ENCODE measurements at regions not wholly inside any gene's neighbourhood (a gene's known extent, or its start where the extent isn't known, plus 50 kb on each side); places are given as distances from the start of the nearest gene placed in this dataset.

DNA sequence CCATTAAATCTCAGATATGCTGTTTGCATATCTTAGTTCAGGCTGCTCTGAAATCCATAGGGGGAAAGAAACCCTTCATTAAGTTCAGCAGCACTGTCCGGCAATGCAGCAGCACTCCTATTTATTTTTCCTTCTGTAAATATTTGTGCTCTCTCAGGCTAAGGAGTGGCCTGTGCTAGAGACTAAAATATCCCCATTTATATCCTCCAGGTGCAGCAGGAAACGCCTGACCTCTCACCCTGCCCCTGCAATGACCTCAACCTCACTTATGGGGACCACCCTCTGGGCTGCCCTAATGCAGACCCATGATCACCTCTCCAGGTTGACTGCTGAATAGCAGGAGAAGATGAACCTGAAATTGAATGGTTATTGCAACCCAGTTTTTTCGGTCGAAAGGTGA is 165.0 kb upstream of the ELAC2 start:
- H3K4me1 ChIP-seq (ENCODE audit: control insufficient read depth, insufficient read depth, low read length): peaks cover 16% of the 10 kb centered on the region
- no peaks in the 10 kb centered on the region for H3K27me3 ChIP-seq (ENCODE audit: control insufficient read depth, insufficient read depth, low read length)
- no peak overlapping the region for H3K4me3 ChIP-seq (ENCODE audit: low read length)
- no peaks in the 10 kb centered on the region for H3K36me3 ChIP-seq (ENCODE audit: control insufficient read depth, insufficient read depth, low read length)
- H3K9ac ChIP-seq (ENCODE audit: low read length): no peak overlapping the region
- H3K9me3 ChIP-seq (ENCODE audit: control insufficient read depth, low read length): no peaks in the 10 kb centered on the region

DNA sequence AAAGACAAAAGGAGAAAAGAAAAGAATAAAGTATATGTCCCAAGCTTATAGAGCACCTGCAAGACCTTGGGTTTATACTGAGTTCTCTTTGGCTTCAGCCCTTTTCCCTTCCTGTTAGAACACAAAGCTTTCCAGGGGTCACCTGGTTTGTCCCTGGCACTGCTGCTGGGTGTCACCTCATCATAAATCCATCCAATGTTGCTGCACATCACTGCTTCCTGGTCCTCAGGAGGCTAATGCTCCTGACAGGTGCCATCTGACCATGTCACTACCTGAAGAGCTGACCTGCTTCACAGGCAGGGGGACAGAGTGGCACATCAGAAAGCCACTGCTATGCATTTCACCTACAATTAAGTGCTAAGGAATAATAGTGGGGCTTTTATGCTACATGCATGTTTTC is 164.6 kb upstream of the ELAC2 start:
- no peak overlapping the region for H3K9ac ChIP-seq (ENCODE audit: low read length)
- no peaks in the 10 kb centered on the region for H3K36me3 ChIP-seq (ENCODE audit: control insufficient read depth, insufficient read depth, low read length)
- H3K4me1 ChIP-seq (ENCODE audit: control insufficient read depth, insufficient read depth, low read length): peaks cover 16% of the 10 kb centered on the region
- H3K27me3 ChIP-seq (ENCODE audit: control insufficient read depth, insufficient read depth, low read length): no peaks in the 10 kb centered on the region
- H3K9me3 ChIP-seq (ENCODE audit: control insufficient read depth, low read length): no peaks in the 10 kb centered on the region
- no peak overlapping the region for H3K4me3 ChIP-seq (ENCODE audit: low read length)

DNA sequence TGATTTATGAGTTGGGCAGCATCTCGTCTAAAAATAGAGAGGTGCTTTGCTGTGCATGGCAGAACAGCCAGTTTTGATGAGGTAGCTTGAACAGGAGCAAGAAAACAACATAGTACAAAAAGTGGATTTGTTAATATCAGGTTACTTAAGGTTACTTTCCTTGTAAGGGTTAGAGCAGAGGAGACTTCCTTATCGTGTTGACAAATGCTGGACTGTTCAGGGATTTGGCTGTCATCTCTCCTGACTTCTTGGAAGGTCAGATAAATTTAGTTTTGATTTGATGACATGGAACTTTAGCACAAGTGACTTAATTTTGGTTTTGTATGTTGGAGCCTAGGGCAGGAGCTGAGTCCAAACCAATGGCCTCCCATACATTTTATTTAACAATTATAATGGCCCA is 163.9 kb upstream of the ELAC2 start:
- H3K4me3 ChIP-seq (ENCODE audit: low read length): no peak overlapping the region
- H3K27me3 ChIP-seq (ENCODE audit: control insufficient read depth, insufficient read depth, low read length): no peaks in the 10 kb centered on the region
- peaks cover 16% of the 10 kb centered on the region for H3K4me1 ChIP-seq (ENCODE audit: control insufficient read depth, insufficient read depth, low read length)
- H3K36me3 ChIP-seq (ENCODE audit: control insufficient read depth, insufficient read depth, low read length): no peaks in the 10 kb centered on the region
- H3K9me3 ChIP-seq (ENCODE audit: control insufficient read depth, low read length): no peaks in the 10 kb centered on the region
- no peak overlapping the region for H3K9ac ChIP-seq (ENCODE audit: low read length)

DNA sequence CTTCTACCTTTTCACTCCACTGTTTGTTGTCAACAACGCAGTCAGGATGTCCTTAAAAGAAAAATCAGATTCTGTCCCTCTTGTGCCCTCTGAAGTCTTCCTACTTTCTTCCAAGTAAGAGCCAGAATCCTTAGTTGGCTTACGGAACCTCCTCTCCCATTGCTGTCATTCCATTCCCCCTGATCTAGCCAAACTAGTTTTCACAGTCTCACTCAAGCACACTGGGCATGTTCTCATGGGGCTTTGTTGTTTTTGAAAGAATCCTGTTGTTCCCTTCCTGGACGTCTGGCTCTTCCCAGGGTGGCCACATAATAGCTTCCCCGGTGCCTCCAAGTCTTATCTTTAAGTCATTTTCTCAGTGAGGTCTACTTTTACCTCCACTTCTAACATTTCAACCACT is 158.6 kb upstream of the ELAC2 start:
- H3K9ac ChIP-seq (ENCODE audit: low read length): no peak overlapping the region
- H3K9me3 ChIP-seq (ENCODE audit: control insufficient read depth, low read length): no peaks in the 10 kb centered on the region
- H3K4me3 ChIP-seq (ENCODE audit: low read length): no peak overlapping the region
- no peaks in the 10 kb centered on the region for H3K4me1 ChIP-seq (ENCODE audit: control insufficient read depth, insufficient read depth, low read length)
- no peaks in the 10 kb centered on the region for H3K36me3 ChIP-seq (ENCODE audit: control insufficient read depth, insufficient read depth, low read length)
- no peaks in the 10 kb centered on the region for H3K27me3 ChIP-seq (ENCODE audit: control insufficient read depth, insufficient read depth, low read length)

DNA sequence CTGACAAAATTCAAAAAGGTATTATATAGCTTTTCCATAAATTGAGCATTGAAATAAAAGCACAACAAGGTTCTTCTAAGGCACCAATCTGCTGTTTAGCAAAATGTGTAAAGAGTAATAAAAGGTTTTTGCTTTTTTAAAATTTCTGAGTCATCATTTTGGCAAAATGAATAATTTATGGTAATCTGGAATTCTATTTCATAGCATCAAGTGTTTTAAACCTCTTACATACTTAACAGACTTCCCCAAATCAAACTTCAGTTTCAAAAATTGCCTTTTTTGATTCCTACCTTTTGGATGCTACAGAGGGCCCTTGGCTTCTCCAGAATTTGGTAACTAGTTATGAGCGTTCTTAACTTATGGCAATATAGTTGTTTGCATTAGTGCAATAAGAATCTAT is 154.0 kb upstream of the ELAC2 start:
- Histone ChIP-seq H3K9ac (ENCODE audit: low read length) (no peak overlapping the region), H3K27me3 (ENCODE audit: control insufficient read depth, insufficient read depth, low read length) (no peaks in the 10 kb centered on the region), H3K4me3 (ENCODE audit: low read length) (no peak overlapping the region), H3K4me1 (ENCODE audit: control insufficient read depth, insufficient read depth, low read length) (no peaks in the 10 kb centered on the region), H3K36me3 (ENCODE audit: control insufficient read depth, insufficient read depth, low read length) (no peaks in the 10 kb centered on the region), H3K9me3 (ENCODE audit: control insufficient read depth, low read length) (no peaks in the 10 kb centered on the region)

DNA sequence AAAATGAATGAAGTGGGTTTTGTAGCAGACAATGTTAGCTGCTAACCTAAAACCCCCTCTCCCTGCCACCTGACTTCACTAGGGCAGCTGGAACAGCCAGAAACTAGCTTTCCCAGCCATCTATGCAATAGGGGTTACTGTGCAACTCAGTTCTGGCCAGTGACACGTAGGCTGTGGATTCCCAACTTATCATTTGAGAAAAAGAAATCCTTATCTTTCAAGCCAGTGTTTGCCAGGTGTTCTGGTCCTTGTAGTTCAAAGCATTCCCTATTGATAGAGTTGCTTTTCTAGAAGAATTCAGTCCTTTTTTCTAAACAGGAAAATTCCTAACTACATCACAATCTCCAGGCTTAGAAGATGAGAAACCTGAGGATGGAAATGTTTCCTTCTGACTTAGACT is 144.5 kb upstream of the ELAC2 start:
- H3K9ac ChIP-seq (ENCODE audit: low read length): no peak overlapping the region
- no peaks in the 10 kb centered on the region for H3K9me3 ChIP-seq (ENCODE audit: control insufficient read depth, low read length)
- H3K4me3 ChIP-seq (ENCODE audit: low read length): no peak overlapping the region
- H3K4me1 ChIP-seq (ENCODE audit: control insufficient read depth, insufficient read depth, low read length): no peaks in the 10 kb centered on the region
- H3K27me3 ChIP-seq (ENCODE audit: control insufficient read depth, insufficient read depth, low read length): no peaks in the 10 kb centered on the region
- no peaks in the 10 kb centered on the region for H3K36me3 ChIP-seq (ENCODE audit: control insufficient read depth, insufficient read depth, low read length)

DNA sequence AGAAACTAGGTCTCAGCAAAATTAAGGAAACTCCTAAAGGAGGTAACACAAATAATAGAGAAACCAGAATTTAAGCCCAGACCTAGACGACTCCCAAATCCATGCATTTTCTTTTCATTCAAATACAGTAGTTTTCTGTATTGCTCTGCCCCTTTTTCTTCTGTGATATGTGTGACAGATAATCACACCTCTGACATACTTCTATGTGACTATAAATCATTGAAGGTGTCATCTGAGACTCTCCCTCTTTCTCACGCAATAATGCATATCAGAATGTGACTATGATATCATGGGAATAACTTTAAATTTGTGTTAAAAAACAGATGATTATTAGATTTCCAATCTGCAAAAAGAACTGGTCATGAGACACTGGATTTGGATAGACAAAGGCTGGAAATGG is 143.0 kb upstream of the ELAC2 start:
- Histone ChIP-seq H3K36me3 (ENCODE audit: control insufficient read depth, insufficient read depth, low read length) (no peaks in the 10 kb centered on the region), H3K9me3 (ENCODE audit: control insufficient read depth, low read length) (no peaks in the 10 kb centered on the region), H3K4me1 (ENCODE audit: control insufficient read depth, insufficient read depth, low read length) (no peaks in the 10 kb centered on the region), H3K9ac (ENCODE audit: low read length) (no peak overlapping the region), H3K4me3 (ENCODE audit: low read length) (no peak overlapping the region), H3K27me3 (ENCODE audit: control insufficient read depth, insufficient read depth, low read length) (no peaks in the 10 kb centered on the region)

DNA sequence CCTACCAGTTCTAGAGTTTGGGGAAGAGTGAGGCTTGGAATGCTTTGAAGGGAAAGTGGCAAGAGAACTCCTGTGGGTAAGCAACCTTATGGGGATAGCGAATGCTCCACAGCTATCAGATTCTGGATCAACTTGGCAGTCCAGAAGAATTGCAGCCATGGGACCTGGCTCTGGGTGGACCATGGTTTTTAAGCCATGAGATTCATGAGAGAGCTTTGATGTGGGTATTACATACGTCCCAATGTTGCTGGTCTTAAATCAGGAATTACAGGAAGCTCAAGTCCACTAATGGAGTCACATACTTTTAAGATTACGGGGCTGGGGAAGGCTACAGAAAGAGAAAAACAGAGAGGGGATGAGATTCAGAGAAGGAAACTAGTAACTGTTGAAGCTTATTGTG is 142.5 kb upstream of the ELAC2 start:
- Histone ChIP-seq H3K27me3 (ENCODE audit: control insufficient read depth, insufficient read depth, low read length) (no peaks in the 10 kb centered on the region), H3K9me3 (ENCODE audit: control insufficient read depth, low read length) (no peaks in the 10 kb centered on the region), H3K4me1 (ENCODE audit: control insufficient read depth, insufficient read depth, low read length) (no peaks in the 10 kb centered on the region), H3K9ac (ENCODE audit: low read length) (no peak overlapping the region), H3K4me3 (ENCODE audit: low read length) (no peak overlapping the region), H3K36me3 (ENCODE audit: control insufficient read depth, insufficient read depth, low read length) (no peaks in the 10 kb centered on the region)

DNA sequence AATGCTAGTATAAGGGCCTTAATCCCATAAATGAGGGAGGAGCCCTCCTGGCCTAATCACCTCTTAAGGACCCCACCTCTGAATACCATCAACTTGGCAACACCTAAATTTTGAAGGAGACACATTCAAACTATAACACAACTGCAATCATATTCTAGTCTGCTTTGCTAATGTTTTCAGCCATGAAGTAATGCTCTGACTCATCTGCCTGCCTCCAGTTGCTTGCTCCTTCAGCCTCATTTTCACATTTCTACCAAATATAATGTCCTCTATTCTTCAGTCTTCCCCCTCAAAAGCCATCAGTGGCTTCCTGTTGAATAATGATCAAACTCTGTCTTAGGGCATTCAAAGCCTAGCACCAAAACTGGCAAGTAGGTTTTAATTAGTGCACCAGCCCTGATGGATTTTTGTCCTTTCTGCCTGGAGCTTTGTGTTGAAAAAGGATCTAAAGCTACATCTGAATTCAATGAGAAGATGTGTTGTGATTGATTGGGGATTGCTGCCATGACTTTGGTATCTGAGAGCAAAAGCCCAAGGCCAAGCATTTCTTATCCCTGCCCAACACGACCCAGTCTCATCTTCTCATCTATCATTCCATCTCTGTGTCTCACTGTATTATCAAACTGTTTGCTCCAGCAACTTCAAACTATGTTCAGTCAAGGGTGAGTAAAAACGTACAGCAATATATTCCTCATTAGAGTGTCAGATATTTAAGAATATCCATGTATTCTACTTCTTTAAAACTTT is 140.8 kb upstream of the ELAC2 start:
- Histone ChIP-seq H3K9me3 (ENCODE audit: control insufficient read depth, low read length) (no peaks in the 10 kb centered on the region), H3K27me3 (ENCODE audit: control insufficient read depth, insufficient read depth, low read length) (no peaks in the 10 kb centered on the region), H3K9ac (ENCODE audit: low read length) (no peak overlapping the region), H3K4me3 (ENCODE audit: low read length) (no peak overlapping the region), H3K4me1 (ENCODE audit: control insufficient read depth, insufficient read depth, low read length) (no peaks in the 10 kb centered on the region), H3K36me3 (ENCODE audit: control insufficient read depth, insufficient read depth, low read length) (no peaks in the 10 kb centered on the region)

DNA sequence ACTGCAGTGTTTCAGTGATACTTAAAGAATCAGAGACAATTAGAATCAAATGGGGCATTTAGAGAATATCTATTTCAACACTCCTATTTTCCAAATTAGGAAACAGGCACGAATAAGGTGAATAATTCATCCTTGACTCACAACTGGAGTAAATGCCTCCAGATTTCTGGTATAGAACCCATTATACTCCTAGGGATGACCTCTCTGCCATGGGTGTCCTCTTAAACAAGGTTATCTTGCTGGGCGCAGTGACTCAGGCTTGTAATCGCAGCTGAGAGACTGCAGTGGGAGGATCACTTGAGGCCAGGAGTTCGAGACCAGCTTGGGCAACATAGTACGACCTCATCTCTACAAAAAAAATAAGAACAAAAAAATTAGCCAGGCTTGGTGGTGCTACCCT is 139.8 kb upstream of the ELAC2 start:
- no peaks in the 10 kb centered on the region for H3K9me3 ChIP-seq (ENCODE audit: control insufficient read depth, low read length)
- no peaks in the 10 kb centered on the region for H3K4me1 ChIP-seq (ENCODE audit: control insufficient read depth, insufficient read depth, low read length)
- H3K27me3 ChIP-seq (ENCODE audit: control insufficient read depth, insufficient read depth, low read length): no peaks in the 10 kb centered on the region
- no peaks in the 10 kb centered on the region for H3K36me3 ChIP-seq (ENCODE audit: control insufficient read depth, insufficient read depth, low read length)
- no peak overlapping the region for H3K4me3 ChIP-seq (ENCODE audit: low read length)
- no peak overlapping the region for H3K9ac ChIP-seq (ENCODE audit: low read length)

DNA sequence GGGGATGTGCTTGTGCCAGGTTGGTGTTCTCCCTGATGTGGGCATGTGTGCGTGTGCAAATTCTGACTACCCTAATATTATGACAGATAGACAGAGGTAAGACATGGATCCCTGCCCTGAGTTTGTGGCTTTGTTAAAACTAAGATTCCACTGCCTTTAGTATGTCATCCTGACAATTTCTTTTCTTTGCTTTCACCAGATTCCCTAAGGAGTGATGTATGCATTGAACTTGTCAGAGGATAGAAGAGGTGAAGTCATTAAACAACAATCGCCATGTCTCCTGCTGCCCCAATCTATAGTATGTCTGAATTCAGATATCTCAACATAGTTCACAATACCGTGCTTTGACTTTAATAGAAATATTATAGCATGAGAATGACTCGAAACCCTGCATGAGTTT is 137.1 kb upstream of the ELAC2 start:
- H3K36me3 ChIP-seq (ENCODE audit: control insufficient read depth, insufficient read depth, low read length): no peaks in the 10 kb centered on the region
- no peak overlapping the region for H3K4me3 ChIP-seq (ENCODE audit: low read length)
- H3K9me3 ChIP-seq (ENCODE audit: control insufficient read depth, low read length): no peaks in the 10 kb centered on the region
- no peak overlapping the region for H3K9ac ChIP-seq (ENCODE audit: low read length)
- H3K4me1 ChIP-seq (ENCODE audit: control insufficient read depth, insufficient read depth, low read length): no peaks in the 10 kb centered on the region
- no peaks in the 10 kb centered on the region for H3K27me3 ChIP-seq (ENCODE audit: control insufficient read depth, insufficient read depth, low read length)

DNA sequence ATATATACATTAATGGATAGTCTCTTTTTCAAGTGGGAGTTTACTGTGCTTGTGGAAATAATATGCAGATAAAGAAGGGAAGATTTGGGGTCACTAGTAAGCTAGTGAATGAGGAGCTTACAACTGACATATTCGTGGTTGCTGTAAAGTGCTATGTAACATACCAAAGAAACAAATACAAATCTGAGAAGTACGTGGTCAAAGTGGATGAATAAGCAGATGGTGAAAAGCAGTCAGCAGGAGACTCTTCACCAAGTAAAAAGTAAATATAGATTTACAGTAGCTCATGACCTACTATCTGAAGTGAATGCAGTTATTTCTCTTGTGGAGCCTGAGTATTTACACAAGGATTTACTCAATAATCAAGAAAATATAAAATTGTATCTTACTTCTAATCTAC is 136.6 kb upstream of the ELAC2 start:
- Histone ChIP-seq H3K9me3 (ENCODE audit: control insufficient read depth, low read length) (no peaks in the 10 kb centered on the region), H3K9ac (ENCODE audit: low read length) (no peak overlapping the region), H3K36me3 (ENCODE audit: control insufficient read depth, insufficient read depth, low read length) (no peaks in the 10 kb centered on the region), H3K27me3 (ENCODE audit: control insufficient read depth, insufficient read depth, low read length) (no peaks in the 10 kb centered on the region), H3K4me3 (ENCODE audit: low read length) (no peak overlapping the region), H3K4me1 (ENCODE audit: control insufficient read depth, insufficient read depth, low read length) (no peaks in the 10 kb centered on the region)

DNA sequence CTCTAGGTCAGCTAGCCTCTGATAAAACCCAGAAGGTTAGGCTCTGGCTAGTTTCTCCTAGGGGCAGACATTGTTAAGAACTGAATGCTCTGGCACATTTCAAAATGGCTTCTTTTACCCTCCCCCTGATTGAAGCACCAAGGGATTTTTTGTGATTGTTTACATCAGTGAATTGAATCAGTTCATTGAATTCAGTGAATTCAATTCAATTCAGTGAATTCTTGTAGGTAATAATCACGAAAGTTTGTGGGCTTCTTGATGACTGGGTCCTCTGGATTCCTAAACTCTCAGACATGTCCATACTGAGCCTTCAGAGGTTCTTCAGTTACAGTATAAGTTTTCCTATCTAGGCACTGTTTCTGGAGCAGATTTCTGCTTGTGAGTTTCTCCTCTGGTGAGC is 135.2 kb upstream of the ELAC2 start:
- Histone ChIP-seq H3K36me3 (ENCODE audit: control insufficient read depth, insufficient read depth, low read length) (no peaks in the 10 kb centered on the region), H3K9me3 (ENCODE audit: control insufficient read depth, low read length) (no peaks in the 10 kb centered on the region), H3K4me3 (ENCODE audit: low read length) (no peak overlapping the region), H3K9ac (ENCODE audit: low read length) (no peak overlapping the region), H3K4me1 (ENCODE audit: control insufficient read depth, insufficient read depth, low read length) (no peaks in the 10 kb centered on the region), H3K27me3 (ENCODE audit: control insufficient read depth, insufficient read depth, low read length) (no peaks in the 10 kb centered on the region)
